DOHH2 (cell line): ENCODE measurements at regions not wholly inside any gene's neighbourhood (a gene's known extent, or its start where the extent isn't known, plus 50 kb on each side); places are given as distances from the start of the nearest gene placed in this dataset.

ENCODE experiments used
- EZH2phosphoT487 ChIP-seq: fragments of 200-600 bp; sonication (generic); IDR thresholded peaks from 2 replicates; pipeline ENCODE4 v1.6.1; 2017; ENCODE audit warnings: borderline replicate concordance, mild to moderate bottlenecking, antibody characterized with exemption, low read length, moderate library complexity, mixed read lengths
- TF ChIP-seq, protein P1 (sequence below): fragments of 200-600 bp; sonication (generic); IDR thresholded peaks from one replicate; pipeline ENCODE4 v1.5.1; 2014; ENCODE audit warnings: antibody characterized with exemption, mild to moderate bottlenecking, low read depth, low read length; ENCODE audit not compliant: poor library complexity, severe bottlenecking

DNA sequence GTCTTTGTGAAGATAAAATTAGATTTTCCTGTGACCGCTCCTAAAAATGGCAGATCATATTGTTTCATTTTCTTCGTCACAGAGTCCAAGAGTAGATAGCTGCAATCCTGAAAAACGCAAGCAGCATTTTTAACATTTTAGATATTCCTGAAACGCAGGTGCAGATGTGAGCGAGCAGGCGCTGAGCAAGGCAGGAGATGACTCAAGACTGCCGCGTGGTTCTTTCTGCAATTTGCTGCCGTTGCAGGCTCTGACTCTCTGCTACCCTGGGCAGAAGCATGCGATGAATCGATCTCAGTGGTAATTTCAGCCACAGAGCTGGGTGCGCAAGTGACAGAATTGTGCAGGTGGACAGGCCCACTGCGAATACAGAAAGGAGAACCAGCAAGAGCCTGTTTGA is 331.9 kb downstream of the ACTR3B start:
- TF ChIP-seq, protein P1, sequence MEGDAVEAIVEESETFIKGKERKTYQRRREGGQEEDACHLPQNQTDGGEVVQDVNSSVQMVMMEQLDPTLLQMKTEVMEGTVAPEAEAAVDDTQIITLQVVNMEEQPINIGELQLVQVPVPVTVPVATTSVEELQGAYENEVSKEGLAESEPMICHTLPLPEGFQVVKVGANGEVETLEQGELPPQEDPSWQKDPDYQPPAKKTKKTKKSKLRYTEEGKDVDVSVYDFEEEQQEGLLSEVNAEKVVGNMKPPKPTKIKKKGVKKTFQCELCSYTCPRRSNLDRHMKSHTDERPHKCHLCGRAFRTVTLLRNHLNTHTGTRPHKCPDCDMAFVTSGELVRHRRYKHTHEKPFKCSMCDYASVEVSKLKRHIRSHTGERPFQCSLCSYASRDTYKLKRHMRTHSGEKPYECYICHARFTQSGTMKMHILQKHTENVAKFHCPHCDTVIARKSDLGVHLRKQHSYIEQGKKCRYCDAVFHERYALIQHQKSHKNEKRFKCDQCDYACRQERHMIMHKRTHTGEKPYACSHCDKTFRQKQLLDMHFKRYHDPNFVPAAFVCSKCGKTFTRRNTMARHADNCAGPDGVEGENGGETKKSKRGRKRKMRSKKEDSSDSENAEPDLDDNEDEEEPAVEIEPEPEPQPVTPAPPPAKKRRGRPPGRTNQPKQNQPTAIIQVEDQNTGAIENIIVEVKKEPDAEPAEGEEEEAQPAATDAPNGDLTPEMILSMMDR = no peak
- no peak for TF ChIP-seq EZH2phosphoT487
